ENCODE measurements at regions not wholly inside any gene's neighbourhood (a gene's known extent, or its start where the extent isn't known, plus 50 kb on each side); places are given as distances from the start of the nearest gene placed in this dataset.
"Not testable (repeated sequence)": the region's sequence is repeated elsewhere in the genome, so short reads cannot be mapped to it uniquely, and the experiment has no call there.

- no peak for DNase-seq
Measured at GRCh38 chr15:45812200-45812599, 177.4 kb downstream of the SQOR start.

GRCh38 chr15:45817578-45817977, 182.7 kb downstream of the SQOR start:
- not testable (repeated sequence) for DNase-seq

- DNase-seq = no peak
Measured at GRCh38 chr15:45821390-45821789, 186.6 kb downstream of the SQOR start.

DNA sequence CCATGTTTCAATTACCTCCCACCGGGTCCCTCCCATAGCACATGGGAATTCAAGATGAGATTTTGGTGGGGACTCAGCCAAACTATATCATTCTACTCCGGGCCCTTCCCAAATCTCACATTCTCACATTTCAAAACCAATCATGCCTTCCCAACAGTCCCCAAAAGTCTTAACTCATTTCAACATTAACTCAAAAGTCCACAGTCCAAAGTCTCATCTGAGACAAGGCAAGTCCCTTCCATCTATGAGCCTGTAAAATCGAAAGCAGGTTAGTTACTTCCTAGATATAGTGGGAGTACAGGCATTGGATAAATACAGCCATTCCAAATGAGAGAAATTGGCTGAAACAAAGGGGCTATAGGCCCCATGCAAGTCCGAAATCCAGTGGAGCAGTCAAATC, 188.1 kb downstream of the SQOR start:
- DNase-seq = not testable (repeated sequence)

DNA sequence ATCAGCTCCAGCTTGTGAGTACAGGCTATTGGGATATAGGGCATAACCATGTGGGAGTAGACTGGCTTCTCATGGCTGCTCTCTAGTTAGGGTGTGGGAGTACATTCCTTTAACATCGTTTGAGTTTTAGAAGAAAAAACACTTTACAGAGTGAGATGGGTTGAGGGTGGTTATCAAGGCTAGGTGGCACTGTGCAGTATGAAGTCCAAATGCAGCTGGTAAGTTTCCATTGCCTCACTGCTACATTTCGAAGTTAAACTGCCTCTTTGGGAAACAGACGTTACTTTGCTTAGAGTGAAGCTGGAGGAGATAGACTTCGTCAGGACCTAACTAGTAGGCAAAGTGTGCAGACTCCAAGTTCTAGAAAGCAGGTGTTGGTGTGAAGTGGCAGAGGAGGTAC, 192.4 kb downstream of the SQOR start:
- no peak for DNase-seq

GRCh38 chr15:45827766-45828165, 192.9 kb downstream of the SQOR start:
- DNase-seq = no peak

DNA sequence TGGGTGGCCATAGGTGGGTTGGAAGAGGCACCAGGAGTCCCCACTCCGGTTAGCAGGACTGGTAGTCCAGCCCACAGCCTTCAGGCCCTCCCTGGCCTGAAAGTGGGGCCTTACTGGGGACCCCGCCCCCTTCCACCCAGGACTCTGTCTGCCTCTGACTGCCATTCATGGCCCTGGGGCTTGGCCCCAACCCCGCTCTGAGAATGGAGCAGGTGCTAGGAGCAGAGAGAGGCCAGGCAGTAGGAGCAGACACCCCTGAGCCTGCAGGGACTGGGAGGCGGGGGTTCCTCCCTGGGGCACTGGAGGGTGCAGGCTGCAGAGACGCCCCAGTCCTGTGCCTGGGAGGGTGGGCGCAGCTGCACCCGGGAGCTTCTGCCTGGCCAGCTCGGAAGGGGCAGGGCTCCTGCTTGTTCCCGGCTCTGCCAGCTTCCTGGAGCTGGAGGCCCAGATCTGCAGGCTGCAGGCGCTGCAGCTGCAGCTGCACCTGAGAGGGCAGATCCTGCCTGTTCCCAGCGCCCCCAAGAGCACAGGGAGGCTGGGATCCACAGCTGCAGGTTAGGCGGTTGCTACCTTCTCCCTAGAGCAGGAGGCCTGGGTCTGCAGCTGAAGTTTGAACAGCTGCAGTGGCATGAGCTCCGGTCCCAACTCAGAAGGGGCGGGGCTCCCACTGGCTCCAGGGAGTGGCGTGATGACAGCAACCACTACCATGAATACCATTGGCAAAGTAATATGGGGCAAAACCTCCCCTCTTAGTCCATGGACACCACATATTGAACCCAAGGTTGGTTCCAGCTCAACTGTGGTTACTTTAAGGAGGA, 194.7 kb downstream of the SQOR start:
- DNase-seq = no peak

- no peak for DNase-seq
Measured at GRCh38 chr15:45831787-45832186, 197.0 kb downstream of the SQOR start.

- no peak for DNase-seq
Measured at GRCh38 chr15:45834622-45835021, 199.8 kb downstream of the SQOR start.

DNA sequence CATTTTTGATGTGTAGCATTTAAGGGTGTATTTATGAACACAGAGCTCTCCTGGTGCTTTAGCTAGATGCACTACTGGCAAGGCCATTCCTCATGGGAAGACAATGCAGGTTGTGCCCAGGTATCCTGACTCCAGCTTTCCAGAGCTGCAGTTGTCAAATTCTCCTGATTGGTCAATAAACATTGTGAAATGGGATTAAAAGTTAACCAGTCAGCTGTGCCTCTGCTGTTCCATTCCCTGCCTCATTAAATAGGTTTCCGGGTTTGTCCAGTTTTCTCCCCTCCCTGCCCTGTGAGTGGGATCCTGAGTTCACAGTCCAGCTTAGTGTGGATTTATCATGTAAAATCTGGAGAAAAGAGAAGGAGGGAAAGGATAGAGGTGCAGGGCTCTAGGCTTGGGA, 207.3 kb downstream of the SQOR start:
- DNase-seq = no peak

GRCh38 chr15:45847645-45848044, 212.8 kb downstream of the SQOR start:
- DNase-seq = no peak

GRCh38 chr15:45849136-45849535, 214.3 kb downstream of the SQOR start:
- no peak for DNase-seq

DNA sequence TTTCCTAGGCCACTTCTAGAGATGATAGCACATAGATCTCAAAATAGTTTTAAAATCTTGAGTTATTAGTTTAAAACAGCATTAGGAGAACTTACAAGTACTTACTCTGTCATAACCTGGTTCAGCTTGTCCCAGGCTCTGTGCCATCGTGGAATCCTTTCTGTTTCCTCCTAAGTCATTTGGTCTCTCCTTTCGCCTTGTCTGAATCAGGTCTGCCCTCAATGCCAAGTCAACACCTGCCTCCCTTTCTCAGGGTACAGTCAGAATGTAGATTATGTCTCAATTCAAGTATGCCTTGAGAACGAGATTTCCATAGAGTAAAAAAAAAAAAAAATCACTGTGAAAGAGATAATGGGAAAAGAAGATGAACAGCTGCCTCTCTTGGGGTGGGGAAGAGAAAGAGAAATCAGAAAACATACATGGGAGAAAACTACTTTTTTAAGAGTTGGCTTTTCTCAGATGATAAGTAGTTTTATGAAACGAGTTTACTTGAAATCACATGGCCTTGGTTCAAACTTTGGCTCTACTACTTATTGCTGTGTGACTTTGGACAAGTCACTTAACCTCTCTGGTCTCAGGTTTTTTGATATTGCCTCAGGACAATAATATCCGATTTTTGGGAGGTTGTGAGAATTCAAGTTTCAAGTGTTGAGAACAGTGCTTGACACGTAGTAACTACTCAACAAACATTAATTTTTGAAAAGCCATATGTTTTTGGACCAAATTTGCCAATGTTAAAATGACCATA, 219.8 kb downstream of the SQOR start:
- no peak for DNase-seq

DNA sequence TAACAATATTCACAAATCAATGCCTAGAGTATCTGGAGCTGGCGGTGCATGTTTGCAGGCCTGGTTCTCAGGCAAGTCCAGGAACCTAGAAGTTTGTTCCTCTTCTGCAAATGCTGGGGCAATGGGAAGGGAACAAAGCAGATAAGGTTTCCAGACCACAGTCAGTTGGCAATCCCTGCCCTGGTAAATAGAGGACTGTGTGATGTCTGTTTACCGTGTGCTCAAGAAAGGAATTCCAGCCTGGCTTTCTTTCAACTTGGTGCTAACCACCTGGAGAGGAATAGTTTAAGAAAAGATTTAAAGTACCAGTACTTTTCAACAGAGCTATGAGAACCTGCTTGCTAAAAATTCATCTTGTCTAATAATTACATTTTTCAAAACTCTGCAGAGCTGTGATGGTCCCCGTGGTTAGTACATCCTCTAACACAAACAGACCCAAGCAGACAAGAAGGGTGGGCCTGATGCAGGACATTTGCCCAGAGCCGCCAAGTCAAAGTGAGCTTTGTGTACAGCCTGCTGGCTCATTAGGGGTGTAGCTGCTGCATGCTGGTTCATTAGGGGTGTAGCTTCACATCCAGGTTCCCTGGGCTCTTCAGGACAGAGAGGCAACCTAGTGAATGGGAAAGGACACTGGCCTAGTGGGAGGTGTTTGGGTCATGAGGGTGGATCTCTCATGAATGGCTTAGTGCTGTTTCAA, 220.5 kb downstream of the SQOR start:
- no peak for DNase-seq

- no peak for DNase-seq
Measured at GRCh38 chr15:45855907-45856579, 221.2 kb downstream of the SQOR start.

DNA sequence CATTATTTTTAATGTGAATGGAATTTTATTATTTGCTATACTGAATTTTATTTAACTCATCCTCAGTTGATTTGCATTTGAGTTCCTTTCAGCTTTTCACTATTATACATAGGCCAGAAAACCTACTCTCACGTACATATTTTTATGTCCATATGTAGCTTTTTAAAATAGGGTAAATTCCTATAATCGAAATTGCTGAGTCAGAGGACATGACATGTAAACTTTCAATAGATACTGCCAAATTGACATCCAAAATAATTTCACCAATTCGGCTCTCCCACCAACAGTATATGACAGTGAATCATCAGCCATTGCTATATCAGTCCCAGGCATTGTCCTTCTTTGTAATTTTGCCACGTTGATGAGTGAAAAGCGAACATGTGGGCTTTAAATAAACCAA, 222.5 kb downstream of the SQOR start:
- no peak for DNase-seq

DNA sequence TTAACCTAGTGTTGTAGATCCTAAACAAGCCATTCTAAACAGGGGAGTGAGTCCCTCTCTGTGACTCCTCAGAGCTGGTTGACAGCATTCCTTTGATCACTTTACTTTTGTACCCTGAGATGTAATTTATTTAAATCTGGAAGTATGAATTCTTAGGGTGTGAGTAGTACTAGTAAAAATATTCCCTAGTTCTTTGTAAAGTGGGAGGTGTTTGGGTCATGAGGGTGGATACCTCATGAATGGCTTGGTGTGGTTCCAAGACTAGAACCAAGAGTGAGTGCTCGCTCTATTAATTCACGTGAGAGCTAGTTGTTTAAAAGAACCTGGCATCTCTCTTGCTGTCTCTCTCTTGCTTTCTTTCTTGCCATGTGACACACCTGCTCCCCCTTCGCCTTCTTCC, 223.7 kb downstream of the SQOR start:
- DNase-seq = no peak

GRCh38 chr15:45862034-45862433, 227.2 kb downstream of the SQOR start:
- no peak for DNase-seq

DNA sequence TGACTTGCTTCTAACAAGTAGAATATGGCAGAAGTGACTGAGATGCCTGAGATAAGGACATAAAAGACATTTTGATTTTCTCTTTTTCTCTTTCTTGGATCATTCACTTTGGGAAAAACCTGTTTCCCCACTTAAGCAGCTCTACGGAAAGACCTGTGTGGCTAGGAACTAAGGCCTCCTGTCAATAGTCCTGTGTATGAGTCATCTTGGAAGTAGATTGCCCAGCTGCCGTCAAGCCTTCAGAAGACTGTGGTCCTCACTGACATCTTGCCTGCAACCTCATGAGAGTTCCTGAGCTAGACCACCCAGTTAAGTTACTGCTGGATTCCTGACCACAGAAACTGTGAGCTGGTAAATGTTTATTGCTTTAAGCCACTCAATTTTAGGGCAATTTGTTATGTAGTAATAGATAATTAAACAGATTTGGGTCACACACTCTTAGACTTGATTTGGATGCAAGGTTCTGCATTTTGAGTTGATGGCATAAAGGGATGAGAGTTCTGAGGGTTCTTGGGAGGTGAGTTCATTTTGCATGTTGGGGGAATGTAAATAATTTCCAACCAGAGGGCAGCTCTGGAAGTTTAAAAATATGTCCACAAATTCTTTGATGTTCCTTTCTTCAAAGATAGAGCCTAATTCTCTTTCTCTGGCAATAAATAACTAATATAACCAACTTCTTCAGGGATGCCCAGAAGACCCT, 229.2 kb downstream of the SQOR start:
- no peak for DNase-seq

DNA sequence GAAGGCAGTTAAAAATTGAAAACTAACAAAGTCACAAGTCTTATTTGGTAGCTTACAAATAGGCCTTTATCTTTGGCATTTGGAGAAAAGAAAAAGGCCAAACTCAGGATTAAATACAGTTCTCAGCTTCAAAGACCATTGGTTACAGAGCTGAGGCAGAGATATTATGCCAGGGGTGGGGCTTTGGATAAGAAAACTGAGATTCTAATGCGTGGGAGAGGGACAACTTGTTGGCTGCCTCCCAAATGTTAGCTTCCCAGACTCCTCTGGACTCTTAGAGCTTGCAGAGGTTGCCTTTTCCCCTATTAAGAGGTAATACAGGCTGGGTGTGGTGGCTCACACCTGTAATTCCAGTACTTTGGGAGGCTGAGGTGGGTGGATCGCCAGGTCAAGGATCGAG, 231.8 kb downstream of the SQOR start:
- DNase-seq = no peak

DNA sequence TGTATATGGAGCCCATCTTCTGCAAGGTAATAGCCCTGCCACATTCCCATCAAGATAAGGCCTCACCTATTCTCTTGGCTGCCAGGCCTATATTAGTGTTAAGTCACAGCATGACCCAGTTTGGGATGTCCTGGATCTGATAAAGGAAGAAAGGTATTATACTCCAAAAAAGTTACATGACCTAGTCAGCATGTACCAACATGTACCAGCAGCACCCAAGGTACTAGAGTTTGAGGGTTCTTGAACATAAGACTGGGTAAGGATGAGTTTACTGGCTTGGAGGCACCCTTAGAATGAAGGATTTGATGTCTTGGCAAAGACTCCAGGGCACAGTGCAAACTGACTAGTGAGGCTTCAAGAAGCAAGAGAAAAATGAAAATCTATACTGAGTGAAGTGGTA, 232.5 kb downstream of the SQOR start:
- DNase-seq = no peak

DNA sequence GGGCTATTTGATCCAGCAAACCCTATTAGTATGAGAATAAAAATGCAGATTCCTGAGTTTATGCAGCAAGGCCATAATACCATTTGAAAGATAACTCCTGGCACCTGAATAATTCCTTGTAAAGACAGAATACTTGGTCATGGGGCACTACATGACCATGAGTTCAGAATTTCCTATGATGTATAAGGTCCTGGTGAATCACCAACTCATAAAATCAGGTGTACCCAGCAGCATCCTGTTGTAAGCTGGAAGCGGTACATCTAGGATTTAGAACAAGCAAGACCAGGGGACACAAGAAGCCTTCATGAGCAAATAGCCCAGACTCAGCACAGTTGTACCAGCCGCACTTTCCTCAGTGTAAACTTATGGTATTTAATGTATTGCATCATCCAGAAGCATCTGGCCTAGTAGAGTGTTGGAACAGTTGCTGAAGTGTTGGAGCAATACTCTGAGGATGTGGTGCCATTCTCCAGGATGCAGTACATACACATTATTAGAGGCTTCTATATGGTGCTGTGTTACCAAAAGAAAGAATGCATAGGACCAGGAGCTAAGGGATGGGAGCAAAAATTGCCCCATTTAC, 233.4 kb downstream of the SQOR start:
- DNase-seq = no peak

All from NCI-H187 (cell line).